Stimulated activated naive CD4-positive, alpha-beta T cell treated with Interleukin-2 at 50 U/mL for 16 hours (primary cell): ENCODE measurements at regions not wholly inside any gene's neighbourhood (a gene's known extent, or its start where the extent isn't known, plus 50 kb on each side); places are given as distances from the start of the nearest gene placed in this dataset.
"Not testable (repeated sequence)": the region's sequence is repeated elsewhere in the genome, so short reads cannot be mapped to it uniquely, and the experiment has no call there.

Experiments used
- DNase-seq: peaks from one replicate; lab custom pipeline; 2025; lab: John Stamatoyannopoulos, UW

- DNase-seq, result no peak
These were observed 254.2 kb downstream of the PLOD2 start for GRCh38 chr3:145906755-145907154.

- no peak for DNase-seq
These were observed 250.0 kb downstream of the PLOD2 start for GRCh38 chr3:145911016-145911415.

- no peak for DNase-seq
These were observed 245.2 kb downstream of the PLOD2 start for GRCh38 chr3:145915787-145916186.

- not testable (repeated sequence) for DNase-seq
These were observed 233.2 kb downstream of the PLOD2 start for GRCh38 chr3:145927736-145928135.

GRCh38 chr3:145936971-145937370 is 224.0 kb downstream of the PLOD2 start:
- no peak for DNase-seq

- DNase-seq, result no peak
These were observed 221.6 kb downstream of the PLOD2 start for GRCh38 chr3:145939431-145939830.

GRCh38 chr3:145942052-145942451 is 218.9 kb downstream of the PLOD2 start:
- no peak for DNase-seq

GRCh38 chr3:145943952-145944351 is 217.0 kb downstream of the PLOD2 start:
- DNase-seq, result no peak

GRCh38 chr3:145951441-145951840 is 209.5 kb downstream of the PLOD2 start:
- no peak for DNase-seq

GRCh38 chr3:145952536-145952935 is 208.4 kb downstream of the PLOD2 start:
- no peak for DNase-seq

GRCh38 chr3:145953316-145953715 is 207.7 kb downstream of the PLOD2 start:
- no peak for DNase-seq

- DNase-seq, result no peak
These were observed 201.4 kb downstream of the PLOD2 start for GRCh38 chr3:145959457-145960088.

- DNase-seq, result no peak
These were observed 197.9 kb downstream of the PLOD2 start for GRCh38 chr3:145963111-145963510.

GRCh38 chr3:145967043-145967442 is 193.9 kb downstream of the PLOD2 start:
- DNase-seq, result no peak

GRCh38 chr3:145971186-145971585 is 189.8 kb downstream of the PLOD2 start:
- DNase-seq, result no peak

- no peak for DNase-seq
These were observed 188.1 kb downstream of the PLOD2 start for GRCh38 chr3:145972851-145973250.

- no peak for DNase-seq
These were observed 179.9 kb downstream of the PLOD2 start for GRCh38 chr3:145981056-145981455.

GRCh38 chr3:145983101-145983500 is 177.9 kb downstream of the PLOD2 start:
- no peak for DNase-seq
